ENCODE measurements at regions not wholly inside any gene's neighbourhood (a gene's known extent, or its start where the extent isn't known, plus 50 kb on each side); places are given as distances from the start of the nearest gene placed in this dataset.

DNA sequence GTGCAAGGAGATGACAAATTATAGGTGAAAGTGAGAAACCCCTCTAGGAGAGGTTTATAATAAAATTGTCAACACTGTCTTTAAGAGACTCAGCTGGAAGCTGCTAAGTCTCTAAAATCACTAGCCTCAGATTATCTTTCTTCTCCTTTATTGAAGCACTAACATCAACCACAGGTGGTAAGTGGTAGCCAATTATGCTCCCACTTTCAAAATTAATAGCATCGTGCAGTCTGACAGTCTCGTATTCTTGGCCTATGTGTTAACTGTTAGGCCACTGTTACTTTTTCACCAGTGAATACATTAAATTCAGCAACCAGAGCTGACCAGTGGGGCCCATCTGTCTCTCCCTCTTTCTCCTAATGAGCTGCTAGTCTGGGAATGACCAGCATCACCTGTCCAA, 674.1 kb downstream of the RAPGEF2 start:
- intact Hi-C loops (cut with micrococcal nuclease): no loop called here
- Mint-ChIP-seq H3K27ac (ENCODE audit: low read depth, unreplicated experiment) (no peak overlapping the region), H3K4me1 (ENCODE audit: insufficient read depth, unreplicated experiment) (no peaks in the 10 kb centered on the region), H3K36me3 (ENCODE audit: insufficient read depth, unreplicated experiment) (no peaks in the 10 kb centered on the region), H3K4me3 (ENCODE audit: unreplicated experiment) (no peak overlapping the region), H3K27me3 (ENCODE audit: insufficient read depth, unreplicated experiment) (no peaks in the 10 kb centered on the region), H3K9me3 (ENCODE audit: unreplicated experiment) (peaks cover 9% of the 10 kb centered on the region)
- TF ChIP-seq, protein P1, sequence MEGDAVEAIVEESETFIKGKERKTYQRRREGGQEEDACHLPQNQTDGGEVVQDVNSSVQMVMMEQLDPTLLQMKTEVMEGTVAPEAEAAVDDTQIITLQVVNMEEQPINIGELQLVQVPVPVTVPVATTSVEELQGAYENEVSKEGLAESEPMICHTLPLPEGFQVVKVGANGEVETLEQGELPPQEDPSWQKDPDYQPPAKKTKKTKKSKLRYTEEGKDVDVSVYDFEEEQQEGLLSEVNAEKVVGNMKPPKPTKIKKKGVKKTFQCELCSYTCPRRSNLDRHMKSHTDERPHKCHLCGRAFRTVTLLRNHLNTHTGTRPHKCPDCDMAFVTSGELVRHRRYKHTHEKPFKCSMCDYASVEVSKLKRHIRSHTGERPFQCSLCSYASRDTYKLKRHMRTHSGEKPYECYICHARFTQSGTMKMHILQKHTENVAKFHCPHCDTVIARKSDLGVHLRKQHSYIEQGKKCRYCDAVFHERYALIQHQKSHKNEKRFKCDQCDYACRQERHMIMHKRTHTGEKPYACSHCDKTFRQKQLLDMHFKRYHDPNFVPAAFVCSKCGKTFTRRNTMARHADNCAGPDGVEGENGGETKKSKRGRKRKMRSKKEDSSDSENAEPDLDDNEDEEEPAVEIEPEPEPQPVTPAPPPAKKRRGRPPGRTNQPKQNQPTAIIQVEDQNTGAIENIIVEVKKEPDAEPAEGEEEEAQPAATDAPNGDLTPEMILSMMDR (IDR thresholded peaks at IDR 0.05; ENCODE audit: unreplicated experiment): no peak
- no TSS peak for BruUV-seq (replicated peaks)
- POLR2A ChIA-PET: no interaction called here
- DNase-seq (ENCODE audit: unreplicated experiment): no peak
- CTCF ChIA-PET: interaction anchor here (0.7 to 1.7 kb wide), 3 partner anchors 11 to 82 kb away, joined by 3 to 6 read pairs (median 3); no protein-coding TSS in a partner anchor

- TF ChIP-seq, protein P1 (IDR thresholded peaks at IDR 0.05; ENCODE audit: unreplicated experiment): no peak
- CTCF ChIA-PET: interaction anchor here (0.7 to 1.7 kb wide), 3 partner anchors 10 to 83 kb away, joined by 3 to 6 read pairs (median 3); no protein-coding TSS in a partner anchor
- no peaks in the 10 kb centered on the region for H3K27me3 Mint-ChIP-seq (ENCODE audit: insufficient read depth, unreplicated experiment)
- H3K27ac Mint-ChIP-seq (ENCODE audit: low read depth, unreplicated experiment): no peak overlapping the region
- peaks cover 8% of the 10 kb centered on the region for H3K9me3 Mint-ChIP-seq (ENCODE audit: unreplicated experiment)
- H3K4me3 Mint-ChIP-seq (ENCODE audit: unreplicated experiment): no peak overlapping the region
- POLR2A ChIA-PET: no interaction called here
- no peaks in the 10 kb centered on the region for H3K4me1 Mint-ChIP-seq (ENCODE audit: insufficient read depth, unreplicated experiment)
- no peak for DNase-seq (ENCODE audit: unreplicated experiment)
- intact Hi-C loops (cut with micrococcal nuclease): no loop called here
- BruUV-seq (replicated peaks): no TSS peak
- no peaks in the 10 kb centered on the region for H3K36me3 Mint-ChIP-seq (ENCODE audit: insufficient read depth, unreplicated experiment)
Measured at GRCh38 chr4:159777689-159778088, 674.8 kb downstream of the RAPGEF2 start.

DNA sequence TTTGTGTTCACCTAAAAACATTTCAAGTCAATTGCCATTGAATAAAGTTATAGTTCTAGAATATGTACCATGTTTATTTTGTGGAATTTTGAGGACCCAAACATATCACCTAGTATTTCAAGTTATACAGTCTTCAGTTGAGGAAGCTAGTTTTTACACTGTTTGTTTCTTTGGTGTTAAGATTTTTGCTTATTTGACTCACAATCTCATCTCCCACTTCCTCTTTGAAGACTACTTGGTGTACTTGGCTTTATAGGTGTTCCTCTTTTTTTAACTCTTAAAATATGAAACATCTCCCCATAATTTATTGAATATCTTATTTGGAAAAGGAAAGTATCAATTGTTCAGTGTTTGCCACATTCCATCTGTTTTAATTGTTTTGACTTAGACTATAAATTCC, 675.4 kb downstream of the RAPGEF2 start:
- Mint-ChIP-seq H3K36me3 (ENCODE audit: insufficient read depth, unreplicated experiment) (no peaks in the 10 kb centered on the region), H3K4me1 (ENCODE audit: insufficient read depth, unreplicated experiment) (no peaks in the 10 kb centered on the region), H3K27me3 (ENCODE audit: insufficient read depth, unreplicated experiment) (no peaks in the 10 kb centered on the region), H3K27ac (ENCODE audit: low read depth, unreplicated experiment) (no peak overlapping the region), H3K4me3 (ENCODE audit: unreplicated experiment) (no peak overlapping the region), H3K9me3 (ENCODE audit: unreplicated experiment) (peaks cover 2% of the 10 kb centered on the region)
- intact Hi-C loops (cut with micrococcal nuclease): no loop called here
- ChIA-PET CTCF (no interaction called here), POLR2A (no interaction called here)
- no TSS peak for BruUV-seq (replicated peaks)
- TF ChIP-seq, protein P1 (IDR thresholded peaks at IDR 0.05; ENCODE audit: unreplicated experiment): no peak
- DNase-seq (ENCODE audit: unreplicated experiment): no peak

DNA sequence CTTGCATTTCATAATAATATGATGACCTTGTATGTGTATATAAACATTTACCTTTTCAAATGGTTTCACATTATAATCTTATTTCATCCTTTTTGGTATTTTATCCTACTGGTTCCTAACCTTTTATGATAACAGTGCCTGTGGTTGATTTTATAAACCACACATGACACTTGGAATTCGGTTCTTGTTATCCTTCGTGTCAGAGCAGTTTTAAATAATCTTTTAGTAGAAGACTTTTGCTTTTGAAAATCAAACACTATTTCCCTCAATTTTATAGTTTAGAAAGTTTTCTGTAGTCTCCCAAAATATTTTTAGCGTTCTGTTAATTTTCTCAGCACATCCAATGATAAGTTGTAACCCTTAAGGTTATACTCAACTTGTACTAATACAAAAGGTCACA, 676.8 kb downstream of the RAPGEF2 start:
- POLR2A ChIA-PET: interaction anchor here (0.6 kb wide), 1 partner anchor 282 kb away, joined by 4 read pairs; no protein-coding TSS in a partner anchor
- no peaks in the 10 kb centered on the region for H3K36me3 Mint-ChIP-seq (ENCODE audit: insufficient read depth, unreplicated experiment)
- H3K27ac Mint-ChIP-seq (ENCODE audit: low read depth, unreplicated experiment): no peak overlapping the region
- no peaks in the 10 kb centered on the region for H3K4me1 Mint-ChIP-seq (ENCODE audit: insufficient read depth, unreplicated experiment)
- H3K4me3 Mint-ChIP-seq (ENCODE audit: unreplicated experiment): no peak overlapping the region
- DNase-seq (ENCODE audit: unreplicated experiment): no peak
- no peaks in the 10 kb centered on the region for H3K9me3 Mint-ChIP-seq (ENCODE audit: unreplicated experiment)
- CTCF ChIA-PET: interaction anchor here (0.7 to 1.4 kb wide), 2 partner anchors 15 to 1129 kb away, joined by 3 read pairs; no protein-coding TSS in a partner anchor
- no TSS peak for BruUV-seq (replicated peaks)
- intact Hi-C loops (cut with micrococcal nuclease): no loop called here
- TF ChIP-seq, protein P1 (IDR thresholded peaks at IDR 0.05; ENCODE audit: unreplicated experiment): no peak
- no peaks in the 10 kb centered on the region for H3K27me3 Mint-ChIP-seq (ENCODE audit: insufficient read depth, unreplicated experiment)
